H1 (cell line): ENCODE measurements at regions not wholly inside any gene's neighbourhood (a gene's known extent, or its start where the extent isn't known, plus 50 kb on each side); places are given as distances from the start of the nearest gene placed in this dataset.

Source experiments
- BRCA1 ChIP-seq: IDR thresholded peaks from 2 replicates; pipeline ENCODE4 v1.6.1; 2012; ENCODE audit warnings: low read depth, low read length, improper control_type of control experiment
- MAX ChIP-seq: IDR thresholded peaks from 2 replicates; pipeline ENCODE4 v1.6.1; 2012; ENCODE audit warnings: inconsistent platforms
- POU5F1 ChIP-seq: IDR thresholded peaks from 2 replicates; pipeline ENCODE4 v1.6.1; 2011; ENCODE audit warnings: low read depth, mild to moderate bottlenecking, low read length, moderate library complexity
- SP4 ChIP-seq: IDR thresholded peaks from 2 replicates; pipeline ENCODE4 v1.6.1; 2012; ENCODE audit warnings: low read length, inconsistent platforms
- TAF7 ChIP-seq: optimal IDR thresholded peaks from 2 replicates; pipeline ENCODE3; 2011; ENCODE audit warnings: low read depth, mild to moderate bottlenecking, inconsistent platforms, low read length, moderate library complexity, borderline replicate concordance
- TF ChIP-seq, protein P1 (sequence below): IDR thresholded peaks from 2 replicates; pipeline ENCODE4 v1.6.1; 2011; ENCODE audit warnings: low read length, improper control_type of control experiment

- TF ChIP-seq, protein P1, sequence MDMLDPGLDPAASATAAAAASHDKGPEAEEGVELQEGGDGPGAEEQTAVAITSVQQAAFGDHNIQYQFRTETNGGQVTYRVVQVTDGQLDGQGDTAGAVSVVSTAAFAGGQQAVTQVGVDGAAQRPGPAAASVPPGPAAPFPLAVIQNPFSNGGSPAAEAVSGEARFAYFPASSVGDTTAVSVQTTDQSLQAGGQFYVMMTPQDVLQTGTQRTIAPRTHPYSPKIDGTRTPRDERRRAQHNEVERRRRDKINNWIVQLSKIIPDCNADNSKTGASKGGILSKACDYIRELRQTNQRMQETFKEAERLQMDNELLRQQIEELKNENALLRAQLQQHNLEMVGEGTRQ = no peak
- TF ChIP-seq POU5F1 (no peak), MAX (no peak), SP4 (no peak), BRCA1 (no peak), TAF7 (no peak)
Measured at GRCh38 chr6:137941995-137942394, 74.9 kb downstream of the TNFAIP3 start (continued).
